CD4-positive, alpha-beta T cell (primary cell): ENCODE measurements at regions not wholly inside any gene's neighbourhood (a gene's known extent, or its start where the extent isn't known, plus 50 kb on each side); places are given as distances from the start of the nearest gene placed in this dataset.

ENCODE experiments used
- ATAC-seq: fragments of 200-7000 bp; cut with Tn5 transposase; one replicate; pipeline ENCODE4 v1.10.0; 2022; ENCODE audit warnings: mild to moderate bottlenecking; ENCODE audit not compliant: poor library complexity
- CTCF ChIA-PET: fragments of 350-600 bp; sonication (Branson Sonifier 250); formaldehyde crosslinking; loops from one replicate; lab custom pipeline; 2021; ENCODE audit warnings: antibody characterized with exemption, inconsistent platforms; lab: Charles Lee
- POLR2A ChIA-PET: fragments of 350-600 bp; sonication (Branson Sonifier 250); formaldehyde crosslinking; loops from one replicate; lab custom pipeline; 2021; ENCODE audit warnings: antibody characterized with exemption, inconsistent platforms; lab: Charles Lee
- DNase-seq, 14 experiments: peaks; one replicate each; pipeline ENCODE4 v3.0.0-alpha.2; 2013 to 2020; ENCODE audit warnings: mixed read lengths in 2 of 14
- H3K27ac ChIP-seq, 2 donors: one replicate each; pipeline versions ENCODE4 v1.5.1 to v1.7.0; 2013; ENCODE audit warnings: low read length in 2 of 2, low read depth in 1 of 2, mild to moderate bottlenecking in 1 of 2
- H3K27me3 ChIP-seq, 2 experiments: 1 replicate in 1 of 2; 2 replicates in 1 of 2; pipeline versions ENCODE4 v1.6.1 to v1.7.0; 2013; ENCODE audit warnings: low read length in 2 of 2, control low read depth in 1 of 2, mild to moderate bottlenecking in 1 of 2, moderate library complexity in 1 of 2; ENCODE audit not compliant: insufficient read depth in 2 of 2, control insufficient read depth in 1 of 2
- H3K36me3 ChIP-seq: one replicate; pipeline ENCODE4 v1.6.1; 2013; ENCODE audit warnings: low read length, control low read depth; ENCODE audit not compliant: insufficient read depth
- H3K4me1 ChIP-seq: one replicate; pipeline ENCODE4 v1.6.1; 2013; ENCODE audit warnings: low read length, control low read depth; ENCODE audit not compliant: insufficient read depth
- H3K4me3 ChIP-seq: one replicate; pipeline ENCODE4 v1.5.1; 2013; ENCODE audit warnings: mild to moderate bottlenecking, low read length, moderate library complexity
- H3K9me3 ChIP-seq, 2 experiments: 1 replicate in 1 of 2; 2 replicates in 1 of 2; pipeline versions ENCODE4 v1.6.1 to v1.7.0; 2013; ENCODE audit warnings: low read length in 2 of 2, mild to moderate bottlenecking in 2 of 2, control low read depth in 1 of 2, moderate library complexity in 1 of 2; ENCODE audit not compliant: control insufficient read depth in 1 of 2, insufficient read depth in 1 of 2
- H3K27ac Mint-ChIP-seq: one replicate; pipeline ENCODE4 v1.8.0; 2020; ENCODE audit warnings: mixed read lengths
- H3K27me3 Mint-ChIP-seq: one replicate; pipeline ENCODE4 v1.8.0; 2021; ENCODE audit warnings: mixed read lengths
- H3K36me3 Mint-ChIP-seq: one replicate; pipeline ENCODE4 v1.8.0; 2021; ENCODE audit warnings: low read depth, mixed read lengths
- H3K4me1 Mint-ChIP-seq: one replicate; pipeline ENCODE4 v1.8.0; 2021; ENCODE audit warnings: low read depth, mixed read lengths
- H3K4me3 Mint-ChIP-seq: one replicate; pipeline ENCODE4 v1.8.0; 2020; ENCODE audit warnings: mild to moderate bottlenecking, mixed read lengths
- H3K9me3 Mint-ChIP-seq: one replicate; pipeline ENCODE4 v1.8.0; 2020; ENCODE audit warnings: mixed read lengths
- CTCF ChIP-seq: fragments of 200-600 bp; IDR thresholded peaks from one replicate; pipeline ENCODE4 v1.8.0; 2022; ENCODE audit warnings: antibody characterized with exemption, mild to moderate bottlenecking
- intact Hi-C, 2 experiments: fragments of 100-400 bp; cut with DNase I in 1 of 2; cut with micrococcal nuclease in 1 of 2; formaldehyde crosslinking; loops; one replicate each; pipeline versions ENCODE4 v1.15.1 to v1.9.0; 2023 to 2025; cut with DNase I, micrococcal nuclease

DNA sequence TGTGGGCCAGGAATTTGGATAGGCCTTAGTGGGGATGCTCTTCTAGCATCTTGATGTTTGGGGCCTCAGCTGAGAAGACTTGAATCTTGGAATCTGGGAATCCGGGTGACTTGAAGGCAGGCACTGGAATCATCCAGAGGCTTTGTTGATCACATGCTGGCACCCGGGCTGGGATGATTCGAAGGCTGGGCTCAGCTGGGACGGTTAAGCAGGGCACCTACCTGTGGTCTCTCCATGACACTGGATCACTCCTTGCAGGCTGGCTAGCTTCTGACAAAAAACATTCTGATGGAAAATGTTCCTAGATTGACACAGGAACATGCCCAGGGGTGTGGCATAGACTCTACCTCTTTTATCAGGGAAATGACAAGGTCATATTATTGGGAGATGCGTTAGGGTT lies 149.1 kb downstream of the TENT4A start:
- H3K4me3 ChIP-seq, result no peak overlapping the region
- ChIA-PET POLR2A (no interaction called here), CTCF (no interaction called here)
- no peaks in the 10 kb centered on the region for H3K27me3 ChIP-seq
- no peak for TF ChIP-seq CTCF
- H3K9me3 Mint-ChIP-seq, result no peaks in the 10 kb centered on the region
- H3K36me3 Mint-ChIP-seq, result no peaks in the 10 kb centered on the region
- DNase-seq (no peak), ATAC-seq (no peak)
- H3K36me3 ChIP-seq, result no peaks in the 10 kb centered on the region
- intact Hi-C loops, result no loop called here
- H3K4me1 Mint-ChIP-seq, result no peaks in the 10 kb centered on the region
- H3K27ac ChIP-seq, result no peak overlapping the region
- H3K27me3 Mint-ChIP-seq, result no peaks in the 10 kb centered on the region
- H3K4me3 Mint-ChIP-seq, result no peak overlapping the region
- H3K4me1 ChIP-seq, result no peaks in the 10 kb centered on the region
- H3K27ac Mint-ChIP-seq, result no peak overlapping the region
- H3K9me3 ChIP-seq, result peaks cover 0 to 11% of the 10 kb centered on the region in 2 experiments

GRCh38 chr5:6867712-6868111 lies 154.5 kb downstream of the TENT4A start:
- ATAC-seq, result no peak
- CTCF ChIA-PET, result no interaction called here

GRCh38 chr5:6868171-6868570 lies 154.9 kb downstream of the TENT4A start:
- no peak overlapping the region for H3K27ac Mint-ChIP-seq
- no peak overlapping the region for H3K4me3 ChIP-seq
- no peaks in the 10 kb centered on the region for H3K9me3 Mint-ChIP-seq
- ChIA-PET CTCF (no interaction called here), POLR2A (no interaction called here)
- H3K27me3 Mint-ChIP-seq, result no peaks in the 10 kb centered on the region
- no peak overlapping the region for H3K4me3 Mint-ChIP-seq
- H3K9me3 ChIP-seq, result no peaks in the 10 kb centered on the region
- no peaks in the 10 kb centered on the region for H3K4me1 Mint-ChIP-seq
- H3K36me3 Mint-ChIP-seq, result no peaks in the 10 kb centered on the region
- intact Hi-C loops, result no loop called here
- DNase-seq (no peak), ATAC-seq (no peak)
- no peaks in the 10 kb centered on the region for H3K27me3 ChIP-seq
- no peak overlapping the region for H3K27ac ChIP-seq
- no peak for TF ChIP-seq CTCF
- no peaks in the 10 kb centered on the region for H3K4me1 ChIP-seq
- no peaks in the 10 kb centered on the region for H3K36me3 ChIP-seq

More at GRCh38 chr5:6867712-6868111, 154.5 kb downstream of the TENT4A start:
- H3K27me3 ChIP-seq, result no peaks in the 10 kb centered on the region
- H3K9me3 ChIP-seq, result no peaks in the 10 kb centered on the region
- H3K9me3 Mint-ChIP-seq, result no peaks in the 10 kb centered on the region
- H3K36me3 ChIP-seq, result no peaks in the 10 kb centered on the region
- no peak for TF ChIP-seq CTCF
- no peaks in the 10 kb centered on the region for H3K4me1 Mint-ChIP-seq
- H3K4me1 ChIP-seq, result no peaks in the 10 kb centered on the region
- POLR2A ChIA-PET, result no interaction called here
- no peaks in the 10 kb centered on the region for H3K36me3 Mint-ChIP-seq
- no peak overlapping the region for H3K27ac Mint-ChIP-seq
- H3K4me3 ChIP-seq, result no peak overlapping the region
- no peak overlapping the region for H3K4me3 Mint-ChIP-seq
- no peaks in the 10 kb centered on the region for H3K27me3 Mint-ChIP-seq
- H3K27ac ChIP-seq, result no peak overlapping the region
- intact Hi-C loops, result no loop called here
- no peak for DNase-seq
